ENCODE measurements at regions not wholly inside any gene's neighbourhood (a gene's known extent, or its start where the extent isn't known, plus 50 kb on each side); places are given as distances from the start of the nearest gene placed in this dataset.

GRCh38 chr14:87187786-87188185 is 805.2 kb downstream of the GALC start:
- H4K20me1 ChIP-seq (ENCODE audit: insufficient read depth), result no peaks in the 10 kb centered on the region
- CTCF ChIA-PET, result no interaction called here

DNA sequence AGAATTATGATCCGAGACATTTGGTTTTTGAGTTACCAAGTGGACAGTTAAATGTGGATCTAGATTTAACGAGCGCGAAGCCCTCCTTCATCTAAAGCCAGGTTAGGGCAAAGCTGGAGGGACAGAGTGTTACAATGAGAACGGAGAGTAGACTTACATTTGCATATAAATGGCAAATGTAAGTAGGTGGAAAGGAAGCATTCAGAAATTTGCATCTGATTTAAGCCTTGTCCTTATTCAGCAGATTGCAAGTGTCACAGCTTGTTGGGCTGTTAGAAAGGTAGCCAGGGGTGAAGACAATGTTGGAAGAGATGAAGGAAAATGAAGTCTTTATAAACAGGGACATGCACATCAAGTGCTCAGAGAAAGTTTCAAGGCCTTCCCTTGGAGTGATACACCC is 806.2 kb downstream of the GALC start:
- H3K4me2 ChIP-seq, result no peak overlapping the region
- no peak overlapping the region for H3K27ac ChIP-seq
- H3K36me3 ChIP-seq (ENCODE audit: low read depth), result no peaks in the 10 kb centered on the region
- TF ChIP-seq EZH2 (IDR thresholded peaks at IDR 0.05; ENCODE audit: low read depth) (no peak), CTCF (conservative IDR thresholded peaks at IDR 0.05) (no peak)
- no peaks in the 10 kb centered on the region for H3K79me2 ChIP-seq (ENCODE audit: low read depth)
- ChIA-PET POLR2A (ENCODE audit: unreplicated experiment) (no interaction called here), CTCF (no interaction called here)
- no peaks in the 10 kb centered on the region for H3K4me1 ChIP-seq (replicated peaks; ENCODE audit: insufficient read depth)
- H2AFZ ChIP-seq, result no peak overlapping the region
- no peaks in the 10 kb centered on the region for H3K9me2 ChIP-seq (ENCODE audit: insufficient read depth)
- no peaks in the 10 kb centered on the region for H3F3A ChIP-seq (ENCODE audit: insufficient read depth, low read depth)
- H3K27me3 ChIP-seq (ENCODE audit: insufficient read depth, low read depth), result no peaks in the 10 kb centered on the region
- no peaks in the 10 kb centered on the region for H4K20me1 ChIP-seq (ENCODE audit: insufficient read depth)
- H3K9me3 ChIP-seq (ENCODE audit: insufficient read depth, low read depth), result no peaks in the 10 kb centered on the region
- no TSS peak for BruUV-seq (replicated peaks)
- no peak for DNase-seq
- intact Hi-C loops (cut with micrococcal nuclease; ENCODE audit: unreplicated experiment), result no loop called here
- no peak overlapping the region for H3K4me3 ChIP-seq

More at GRCh38 chr14:87187786-87188185, 805.2 kb downstream of the GALC start:
- intact Hi-C loops (cut with micrococcal nuclease; ENCODE audit: unreplicated experiment), result no loop called here
- Histone ChIP-seq H3K9me2 (ENCODE audit: insufficient read depth) (no peaks in the 10 kb centered on the region), H3K9me3 (ENCODE audit: insufficient read depth, low read depth) (no peaks in the 10 kb centered on the region), H3K79me2 (ENCODE audit: low read depth) (no peaks in the 10 kb centered on the region), H3K36me3 (ENCODE audit: low read depth) (no peaks in the 10 kb centered on the region), H3K4me3 (no peak overlapping the region), H3F3A (ENCODE audit: insufficient read depth, low read depth) (no peaks in the 10 kb centered on the region), H3K4me2 (no peak overlapping the region), H3K27me3 (ENCODE audit: insufficient read depth, low read depth) (no peaks in the 10 kb centered on the region), H3K4me1 (replicated peaks; ENCODE audit: insufficient read depth) (no peaks in the 10 kb centered on the region), H2AFZ (no peak overlapping the region), H3K27ac (no peak overlapping the region)
- TF ChIP-seq EZH2 (IDR thresholded peaks at IDR 0.05; ENCODE audit: low read depth), result no peak
- no peak for DNase-seq
- no TSS peak for BruUV-seq (replicated peaks)
- POLR2A ChIA-PET (ENCODE audit: unreplicated experiment), result no interaction called here

DNA sequence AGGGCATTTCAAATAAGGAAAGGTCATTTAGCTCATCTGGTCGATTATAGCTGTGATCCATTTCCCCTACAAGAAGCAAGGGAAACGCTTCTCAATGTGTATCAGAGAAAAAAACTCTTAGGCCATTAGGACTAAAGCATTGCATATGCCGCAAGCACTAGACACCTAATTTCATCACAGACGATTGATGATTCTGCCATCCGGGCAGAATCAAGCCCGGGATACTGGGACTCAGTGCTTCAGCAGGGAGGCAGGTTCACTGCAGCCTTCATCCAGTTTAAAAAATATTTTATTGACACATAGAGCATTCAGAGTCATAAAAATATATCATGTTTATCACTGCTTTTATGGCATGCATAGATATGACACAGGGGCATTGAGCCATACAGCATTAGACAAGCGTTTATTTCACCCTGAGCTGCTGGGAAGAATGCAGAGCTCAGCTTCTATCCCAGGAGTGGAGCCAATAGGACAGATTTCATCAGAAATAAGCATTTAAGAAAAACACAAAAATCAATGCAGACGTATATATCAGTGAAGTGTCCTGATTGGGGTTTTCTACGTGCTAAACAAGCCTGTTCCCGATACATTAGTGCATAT is 806.9 kb downstream of the GALC start:
- intact Hi-C loops (cut with micrococcal nuclease; ENCODE audit: unreplicated experiment), result no loop called here
- Histone ChIP-seq H3K9me2 (ENCODE audit: insufficient read depth) (no peaks in the 10 kb centered on the region), H3K4me2 (no peak overlapping the region), H4K20me1 (ENCODE audit: insufficient read depth) (no peaks in the 10 kb centered on the region), H3K27ac (no peak overlapping the region), H2AFZ (no peak overlapping the region), H3F3A (ENCODE audit: insufficient read depth, low read depth) (no peaks in the 10 kb centered on the region), H3K4me1 (replicated peaks; ENCODE audit: insufficient read depth) (no peaks in the 10 kb centered on the region), H3K4me3 (no peak overlapping the region), H3K9me3 (ENCODE audit: insufficient read depth, low read depth) (no peaks in the 10 kb centered on the region), H3K27me3 (ENCODE audit: insufficient read depth, low read depth) (no peaks in the 10 kb centered on the region), H3K36me3 (ENCODE audit: low read depth) (no peaks in the 10 kb centered on the region), H3K79me2 (ENCODE audit: low read depth) (no peaks in the 10 kb centered on the region)
- no peak for DNase-seq
- TF ChIP-seq CTCF (conservative IDR thresholded peaks at IDR 0.05), result no peak
- TF ChIP-seq EZH2 (IDR thresholded peaks at IDR 0.05; ENCODE audit: low read depth), result no peak
- ChIA-PET CTCF (no interaction called here), POLR2A (ENCODE audit: unreplicated experiment) (no interaction called here)
- BruUV-seq (replicated peaks), result no TSS peak

DNA sequence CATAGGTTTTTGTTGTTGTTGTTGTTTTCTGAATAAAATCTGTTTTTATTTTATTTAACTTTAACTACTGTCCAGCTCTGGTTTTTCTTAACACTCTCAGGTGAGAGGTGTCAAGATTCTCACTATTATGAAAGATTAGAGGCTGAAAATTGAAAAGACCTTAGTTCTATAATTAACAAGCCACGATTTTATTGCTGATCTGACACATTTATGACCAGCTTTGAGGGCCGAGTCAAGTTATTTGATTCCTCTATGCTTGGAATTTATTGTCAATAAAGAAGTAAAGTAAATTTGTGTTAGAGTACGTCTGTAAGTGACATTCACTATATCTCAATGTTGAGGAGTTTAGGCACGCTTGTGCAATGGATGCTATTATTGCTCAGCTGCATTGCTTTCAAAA is 808.8 kb downstream of the GALC start:
- Histone ChIP-seq H3K4me2 (no peak overlapping the region), H3K4me3 (no peak overlapping the region), H3K4me1 (replicated peaks; ENCODE audit: insufficient read depth) (no peaks in the 10 kb centered on the region), H4K20me1 (ENCODE audit: insufficient read depth) (no peaks in the 10 kb centered on the region), H3K36me3 (ENCODE audit: low read depth) (no peaks in the 10 kb centered on the region), H3K27me3 (ENCODE audit: insufficient read depth, low read depth) (no peaks in the 10 kb centered on the region), H3K79me2 (ENCODE audit: low read depth) (no peaks in the 10 kb centered on the region), H3F3A (ENCODE audit: insufficient read depth, low read depth) (no peaks in the 10 kb centered on the region), H3K9me2 (ENCODE audit: insufficient read depth) (no peaks in the 10 kb centered on the region), H3K9me3 (ENCODE audit: insufficient read depth, low read depth) (no peaks in the 10 kb centered on the region), H2AFZ (no peak overlapping the region), H3K27ac (no peak overlapping the region)
- POLR2A ChIA-PET (ENCODE audit: unreplicated experiment), result no interaction called here
- TF ChIP-seq CTCF (conservative IDR thresholded peaks at IDR 0.05) (no peak), EZH2 (IDR thresholded peaks at IDR 0.05; ENCODE audit: low read depth) (no peak)
- intact Hi-C loops (cut with micrococcal nuclease; ENCODE audit: unreplicated experiment), result no loop called here
- no TSS peak for BruUV-seq (replicated peaks)
- DNase-seq, result no peak
- CTCF ChIA-PET, result no interaction called here

Data from PC-9 (cell line).